ENCODE measurements at regions not wholly inside any gene's neighbourhood (a gene's known extent, or its start where the extent isn't known, plus 50 kb on each side); places are given as distances from the start of the nearest gene placed in this dataset.

DNA sequence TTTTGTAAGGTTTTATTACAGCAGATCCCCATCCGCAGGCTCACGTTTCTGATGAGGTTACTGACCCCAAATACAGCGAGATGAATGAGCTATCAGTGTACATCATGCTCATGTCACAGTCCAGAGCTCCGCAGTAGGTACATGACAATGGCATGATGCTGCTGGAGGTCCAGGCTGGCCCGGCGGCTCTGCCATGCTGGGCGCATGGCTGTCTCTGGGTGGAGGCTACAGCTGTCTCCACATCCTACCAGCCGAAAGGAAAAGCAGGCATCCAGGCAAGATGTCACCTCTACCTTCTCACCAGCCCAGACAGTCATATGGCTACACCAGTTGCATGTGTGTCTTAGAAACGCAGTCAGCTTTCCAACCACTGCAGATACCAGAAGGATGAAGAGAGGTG is 90.9 kb upstream of the RNF32 start:
- TF ChIP-seq, protein P1, sequence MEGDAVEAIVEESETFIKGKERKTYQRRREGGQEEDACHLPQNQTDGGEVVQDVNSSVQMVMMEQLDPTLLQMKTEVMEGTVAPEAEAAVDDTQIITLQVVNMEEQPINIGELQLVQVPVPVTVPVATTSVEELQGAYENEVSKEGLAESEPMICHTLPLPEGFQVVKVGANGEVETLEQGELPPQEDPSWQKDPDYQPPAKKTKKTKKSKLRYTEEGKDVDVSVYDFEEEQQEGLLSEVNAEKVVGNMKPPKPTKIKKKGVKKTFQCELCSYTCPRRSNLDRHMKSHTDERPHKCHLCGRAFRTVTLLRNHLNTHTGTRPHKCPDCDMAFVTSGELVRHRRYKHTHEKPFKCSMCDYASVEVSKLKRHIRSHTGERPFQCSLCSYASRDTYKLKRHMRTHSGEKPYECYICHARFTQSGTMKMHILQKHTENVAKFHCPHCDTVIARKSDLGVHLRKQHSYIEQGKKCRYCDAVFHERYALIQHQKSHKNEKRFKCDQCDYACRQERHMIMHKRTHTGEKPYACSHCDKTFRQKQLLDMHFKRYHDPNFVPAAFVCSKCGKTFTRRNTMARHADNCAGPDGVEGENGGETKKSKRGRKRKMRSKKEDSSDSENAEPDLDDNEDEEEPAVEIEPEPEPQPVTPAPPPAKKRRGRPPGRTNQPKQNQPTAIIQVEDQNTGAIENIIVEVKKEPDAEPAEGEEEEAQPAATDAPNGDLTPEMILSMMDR (conservative IDR thresholded peaks at IDR 0.05; ENCODE audit: low read depth, low read length), result no peak
- TF ChIP-seq MAFK (IDR thresholded peaks at IDR 0.05; ENCODE audit: low read depth, low read length) (no peak), POLR2A (IDR thresholded peaks at IDR 0.05; ENCODE audit: low read depth, low read length) (no peak)
